Activated B cell treated with CpG ODN at 0.5 μM for 24 hours (primary cell): ENCODE measurements at regions not wholly inside any gene's neighbourhood (a gene's known extent, or its start where the extent isn't known, plus 50 kb on each side); places are given as distances from the start of the nearest gene placed in this dataset.

Source experiments
- ATAC-seq: fragments of 200-7000 bp; cut with Tn5 transposase; one replicate; pipeline ENCODE4 v1.10.0; 2021; ENCODE audit warnings: low read depth, mild to moderate bottlenecking, moderate library complexity
- CTCF ChIA-PET: fragments of 350-600 bp; sonication (Branson Sonifier 250); formaldehyde crosslinking; loops from one replicate; lab custom pipeline; 2021; ENCODE audit warnings: antibody characterized with exemption; lab: Charles Lee
- POLR2A ChIA-PET: fragments of 350-600 bp; sonication (Branson Sonifier 250); formaldehyde crosslinking; loops from one replicate; lab custom pipeline; 2021; ENCODE audit warnings: antibody characterized with exemption; lab: Charles Lee
- DNase-seq: peaks from one replicate; pipeline ENCODE4 v3.0.0; 2022
- H3K27ac Mint-ChIP-seq: one replicate; pipeline ENCODE4 v1.8.0; 2020; ENCODE audit warnings: mixed read lengths
- H3K27me3 Mint-ChIP-seq: one replicate; pipeline ENCODE4 v1.8.0; 2021; ENCODE audit warnings: mixed read lengths
- H3K36me3 Mint-ChIP-seq: one replicate; pipeline ENCODE4 v1.8.0; 2021; ENCODE audit warnings: low read depth, mixed read lengths
- H3K4me1 Mint-ChIP-seq: one replicate; pipeline ENCODE4 v1.8.0; 2021; ENCODE audit warnings: mixed read lengths
- H3K4me3 Mint-ChIP-seq: one replicate; pipeline ENCODE4 v1.8.0; 2020; ENCODE audit warnings: mild to moderate bottlenecking, mixed read lengths
- H3K9me3 Mint-ChIP-seq: one replicate; pipeline ENCODE4 v1.8.0; 2020; ENCODE audit warnings: mixed read lengths
- intact Hi-C: fragments of 100-400 bp; cut with micrococcal nuclease; formaldehyde crosslinking; loops from one replicate; pipeline ENCODE4 v1.15.1; 2024
- TF ChIP-seq, protein P1 (sequence below): fragments of 200-600 bp; IDR thresholded peaks from one replicate; pipeline ENCODE4 v1.8.0; 2022; ENCODE audit warnings: antibody characterized with exemption, mild to moderate bottlenecking

DNA sequence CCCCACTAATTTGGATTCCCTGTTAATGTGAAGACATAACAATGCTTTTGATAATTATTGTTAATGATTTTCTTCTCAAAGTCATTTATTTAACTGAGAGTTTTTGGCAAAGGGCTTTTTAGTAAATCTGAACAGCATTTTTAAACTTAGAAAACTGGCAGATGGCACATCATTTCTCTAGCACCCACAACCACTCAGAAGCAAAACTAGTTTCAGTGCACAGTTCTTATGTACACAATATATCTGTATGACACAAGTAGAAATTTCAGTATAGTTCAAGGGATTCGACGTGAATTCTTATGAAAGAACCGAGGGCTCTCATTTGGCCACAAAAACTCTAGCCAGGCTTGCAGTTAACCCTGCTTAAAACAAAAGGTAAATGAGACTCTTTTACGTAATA is 231.4 kb upstream of the CDH9 start:
- no peak for ATAC-seq
- no peak for DNase-seq
- intact Hi-C loops, result no loop called here
- CTCF ChIA-PET, result no interaction called here
- TF ChIP-seq, protein P1, sequence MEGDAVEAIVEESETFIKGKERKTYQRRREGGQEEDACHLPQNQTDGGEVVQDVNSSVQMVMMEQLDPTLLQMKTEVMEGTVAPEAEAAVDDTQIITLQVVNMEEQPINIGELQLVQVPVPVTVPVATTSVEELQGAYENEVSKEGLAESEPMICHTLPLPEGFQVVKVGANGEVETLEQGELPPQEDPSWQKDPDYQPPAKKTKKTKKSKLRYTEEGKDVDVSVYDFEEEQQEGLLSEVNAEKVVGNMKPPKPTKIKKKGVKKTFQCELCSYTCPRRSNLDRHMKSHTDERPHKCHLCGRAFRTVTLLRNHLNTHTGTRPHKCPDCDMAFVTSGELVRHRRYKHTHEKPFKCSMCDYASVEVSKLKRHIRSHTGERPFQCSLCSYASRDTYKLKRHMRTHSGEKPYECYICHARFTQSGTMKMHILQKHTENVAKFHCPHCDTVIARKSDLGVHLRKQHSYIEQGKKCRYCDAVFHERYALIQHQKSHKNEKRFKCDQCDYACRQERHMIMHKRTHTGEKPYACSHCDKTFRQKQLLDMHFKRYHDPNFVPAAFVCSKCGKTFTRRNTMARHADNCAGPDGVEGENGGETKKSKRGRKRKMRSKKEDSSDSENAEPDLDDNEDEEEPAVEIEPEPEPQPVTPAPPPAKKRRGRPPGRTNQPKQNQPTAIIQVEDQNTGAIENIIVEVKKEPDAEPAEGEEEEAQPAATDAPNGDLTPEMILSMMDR, result no peak
- Mint-ChIP-seq H3K27ac (no peak overlapping the region), H3K4me3 (no peak overlapping the region), H3K36me3 (no peaks in the 10 kb centered on the region), H3K4me1 (no peaks in the 10 kb centered on the region), H3K27me3 (no peaks in the 10 kb centered on the region), H3K9me3 (peaks cover 13% of the 10 kb centered on the region)
- POLR2A ChIA-PET, result no interaction called here

DNA sequence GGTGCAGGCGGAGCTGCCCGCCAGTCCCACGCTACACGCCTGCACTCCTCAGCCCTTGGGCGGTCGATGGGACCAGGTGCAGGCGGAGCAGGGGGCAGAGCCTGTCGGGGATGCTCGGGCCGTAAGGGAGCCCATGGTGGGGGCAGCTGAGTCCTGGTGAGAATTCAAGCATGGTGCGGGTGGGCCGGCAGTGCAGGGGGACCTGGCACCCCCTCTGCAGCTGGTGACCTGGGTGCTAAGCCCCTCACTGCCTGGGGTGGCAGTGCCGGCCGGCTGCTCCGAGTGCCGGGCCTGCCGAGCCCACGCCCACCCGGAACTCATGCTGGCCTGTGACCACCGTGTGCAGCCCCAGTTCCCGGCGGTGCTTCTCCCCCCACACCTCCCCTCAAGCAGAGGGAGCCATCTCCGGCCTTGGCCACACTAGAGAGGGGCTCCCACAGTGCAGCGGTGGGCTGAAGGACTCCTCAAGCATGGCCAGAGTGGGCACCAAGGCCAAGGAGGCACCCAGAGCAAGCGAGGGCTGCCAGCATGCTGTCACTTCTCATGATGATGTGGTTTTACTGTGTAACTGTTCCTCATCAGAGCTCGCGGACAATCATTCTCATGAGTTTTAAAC is 228.9 kb upstream of the CDH9 start:
- H3K9me3 Mint-ChIP-seq, result peaks cover 9% of the 10 kb centered on the region
- no peaks in the 10 kb centered on the region for H3K36me3 Mint-ChIP-seq
- ChIA-PET POLR2A (no interaction called here), CTCF (no interaction called here)
- H3K4me3 Mint-ChIP-seq, result no peak overlapping the region
- ATAC-seq (no peak), DNase-seq (no peak)
- H3K4me1 Mint-ChIP-seq, result no peaks in the 10 kb centered on the region
- TF ChIP-seq, protein P1, result no peak
- no peak overlapping the region for H3K27ac Mint-ChIP-seq
- intact Hi-C loops, result no loop called here
- H3K27me3 Mint-ChIP-seq, result no peaks in the 10 kb centered on the region

DNA sequence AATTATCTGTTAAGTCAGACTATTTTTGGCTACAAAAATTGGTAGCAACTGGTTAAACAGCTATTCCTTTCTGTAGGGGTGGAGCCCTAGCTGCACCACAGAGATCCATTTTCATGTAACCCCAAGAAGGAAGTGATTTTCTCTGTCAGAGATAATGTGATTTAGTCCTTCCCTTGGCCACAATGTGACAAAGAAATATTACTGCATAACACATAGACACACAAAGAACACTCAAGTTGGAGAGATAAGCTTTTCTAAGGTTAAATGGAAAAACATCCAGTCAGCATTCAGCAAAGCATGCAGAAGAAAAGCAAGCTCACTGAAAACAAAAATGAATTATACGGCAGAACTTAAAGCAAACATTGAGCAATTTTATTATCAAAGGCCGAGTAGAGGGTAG is 227.8 kb upstream of the CDH9 start:
- H3K27me3 Mint-ChIP-seq, result no peaks in the 10 kb centered on the region
- TF ChIP-seq, protein P1, result no peak
- H3K4me1 Mint-ChIP-seq, result no peaks in the 10 kb centered on the region
- ATAC-seq (no peak), DNase-seq (no peak)
- ChIA-PET CTCF (no interaction called here), POLR2A (no interaction called here)
- peaks cover 9% of the 10 kb centered on the region for H3K9me3 Mint-ChIP-seq
- H3K36me3 Mint-ChIP-seq, result no peaks in the 10 kb centered on the region
- intact Hi-C loops, result no loop called here
- no peak overlapping the region for H3K27ac Mint-ChIP-seq
- no peak overlapping the region for H3K4me3 Mint-ChIP-seq

DNA sequence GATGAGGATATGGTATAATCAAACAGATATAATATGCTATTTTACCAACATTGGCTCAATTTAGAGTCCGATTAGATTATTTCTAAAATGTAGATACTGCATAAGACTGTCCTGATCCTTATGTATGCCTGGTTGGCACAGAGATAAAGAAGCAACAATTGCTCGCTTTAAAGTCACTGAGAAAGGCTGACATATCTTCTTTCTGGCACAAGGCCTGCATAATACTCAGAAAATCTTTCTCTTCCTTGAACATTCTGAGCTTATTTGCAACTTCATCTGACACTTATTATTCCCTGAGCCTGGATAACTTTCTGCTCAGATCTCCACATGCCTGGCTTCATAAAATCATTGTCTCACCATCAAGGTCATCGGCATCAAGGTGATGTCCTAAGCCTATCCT is 219.3 kb upstream of the CDH9 start:
- H3K9me3 Mint-ChIP-seq, result peaks cover 13% of the 10 kb centered on the region
- ATAC-seq (no peak), DNase-seq (no peak)
- no peak overlapping the region for H3K4me3 Mint-ChIP-seq
- TF ChIP-seq, protein P1, result no peak
- no peaks in the 10 kb centered on the region for H3K4me1 Mint-ChIP-seq
- intact Hi-C loops, result no loop called here
- no peaks in the 10 kb centered on the region for H3K36me3 Mint-ChIP-seq
- no peak overlapping the region for H3K27ac Mint-ChIP-seq
- no peaks in the 10 kb centered on the region for H3K27me3 Mint-ChIP-seq
- ChIA-PET CTCF (no interaction called here), POLR2A (no interaction called here)

DNA sequence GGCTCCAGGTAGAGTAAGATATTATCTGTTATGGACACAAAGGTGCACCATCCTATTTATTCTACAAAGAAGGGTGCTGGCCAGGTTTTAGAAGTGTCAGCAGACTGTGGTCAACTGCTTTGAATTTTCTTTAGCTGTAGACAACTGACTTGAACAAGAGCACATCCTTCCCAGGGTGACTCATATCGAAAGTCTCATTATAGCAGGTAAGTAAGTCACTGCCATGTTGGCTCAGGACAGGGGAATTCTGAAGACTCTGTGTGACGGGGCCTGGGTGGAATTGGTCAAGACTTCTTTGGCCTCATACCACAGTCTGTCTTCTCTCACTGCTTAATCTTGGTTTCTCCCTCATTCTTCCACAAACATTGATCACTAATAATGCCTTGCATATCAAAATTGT is 214.5 kb upstream of the CDH9 start:
- Mint-ChIP-seq H3K27me3 (no peaks in the 10 kb centered on the region), H3K4me1 (no peaks in the 10 kb centered on the region), H3K36me3 (no peaks in the 10 kb centered on the region), H3K4me3 (no peak overlapping the region), H3K9me3 (peaks cover 1% of the 10 kb centered on the region), H3K27ac (no peak overlapping the region)
- intact Hi-C loops, result no loop called here
- TF ChIP-seq, protein P1, result no peak
- CTCF ChIA-PET, result no interaction called here
- ATAC-seq, result no peak
- DNase-seq, result no peak
- POLR2A ChIA-PET, result no interaction called here
